ENCODE measurements at regions not wholly inside any gene's neighbourhood (a gene's known extent, or its start where the extent isn't known, plus 50 kb on each side); places are given as distances from the start of the nearest gene placed in this dataset.

DNA sequence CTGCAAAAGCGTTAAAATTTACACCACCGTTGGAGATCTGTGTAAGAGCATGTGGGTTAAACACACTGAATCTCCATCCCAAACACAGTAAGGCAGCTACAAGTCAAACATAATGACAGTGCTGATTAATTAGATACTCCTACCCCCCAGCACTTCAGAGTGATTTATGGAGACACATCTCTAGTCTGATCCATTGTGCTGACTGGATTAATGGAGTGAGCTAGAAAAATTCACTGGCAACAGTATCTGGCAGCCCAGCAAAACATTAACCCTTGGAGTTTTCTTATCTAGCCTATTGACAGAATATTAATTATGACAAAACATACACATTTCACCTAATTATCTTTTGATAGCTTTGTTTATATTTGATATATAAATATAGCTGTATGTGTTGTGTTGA is 188.6 kb upstream of the ISL1 start:
- TF ChIP-seq ELF4 (IDR thresholded peaks at IDR 0.05), result no peak
- no peak for TF ChIP-seq SP1 (IDR thresholded peaks at IDR 0.05)
- TF ChIP-seq L3MBTL2 (conservative IDR thresholded peaks at IDR 0.05), result no peak
- TF ChIP-seq SUZ12 (IDR thresholded peaks at IDR 0.05), result no peak
- no peak for TF ChIP-seq NFRKB (IDR thresholded peaks at IDR 0.05)
- peak; percentile 52 for TF ChIP-seq PKNOX1 (IDR thresholded peaks at IDR 0.05)
- no peak for TF ChIP-seq FOXM1 (IDR thresholded peaks at IDR 0.05; ENCODE audit: borderline replicate concordance)
